SIG-M5 treated with dmso at 0.1 percent for 504 hours (cell line): ENCODE measurements at regions not wholly inside any gene's neighbourhood (a gene's known extent, or its start where the extent isn't known, plus 50 kb on each side); places are given as distances from the start of the nearest gene placed in this dataset.

Experiments
- DNase-seq: peaks from one replicate; lab custom pipeline; 2025; ENCODE audit not compliant: unreplicated experiment; lab: John Stamatoyannopoulos, UW

GRCh38 chr11:13062115-13062514, 53.0 kb downstream of the RASSF10 start:
- no peak for DNase-seq

DNA sequence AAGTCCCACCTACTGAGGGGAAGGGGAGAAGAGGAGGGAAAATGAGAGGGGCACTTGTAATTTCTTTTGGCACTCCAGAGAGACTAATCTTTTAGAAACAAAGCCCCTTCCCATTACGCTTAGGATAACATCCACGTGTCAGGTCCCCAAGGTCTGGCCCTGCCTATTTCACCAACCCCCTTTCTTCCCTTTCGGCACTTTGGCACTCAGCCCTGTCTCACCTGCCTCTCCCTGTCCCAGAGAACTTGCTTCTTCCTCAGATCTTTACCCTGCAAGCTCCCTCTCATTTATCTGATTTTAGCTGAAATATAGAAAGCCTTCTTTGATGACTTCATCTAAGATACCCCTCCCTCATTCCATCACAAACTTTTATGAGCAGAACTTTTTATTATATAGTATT, 55.5 kb downstream of the RASSF10 start:
- no peak for DNase-seq

GRCh38 chr11:13065200-13065787, 56.2 kb downstream of the RASSF10 start:
- no peak for DNase-seq

GRCh38 chr11:13068211-13068610, 59.1 kb downstream of the RASSF10 start:
- DNase-seq: no peak

- DNase-seq: no peak
Measured at GRCh38 chr11:13073119-13073981, 64.2 kb downstream of the RASSF10 start.

DNA sequence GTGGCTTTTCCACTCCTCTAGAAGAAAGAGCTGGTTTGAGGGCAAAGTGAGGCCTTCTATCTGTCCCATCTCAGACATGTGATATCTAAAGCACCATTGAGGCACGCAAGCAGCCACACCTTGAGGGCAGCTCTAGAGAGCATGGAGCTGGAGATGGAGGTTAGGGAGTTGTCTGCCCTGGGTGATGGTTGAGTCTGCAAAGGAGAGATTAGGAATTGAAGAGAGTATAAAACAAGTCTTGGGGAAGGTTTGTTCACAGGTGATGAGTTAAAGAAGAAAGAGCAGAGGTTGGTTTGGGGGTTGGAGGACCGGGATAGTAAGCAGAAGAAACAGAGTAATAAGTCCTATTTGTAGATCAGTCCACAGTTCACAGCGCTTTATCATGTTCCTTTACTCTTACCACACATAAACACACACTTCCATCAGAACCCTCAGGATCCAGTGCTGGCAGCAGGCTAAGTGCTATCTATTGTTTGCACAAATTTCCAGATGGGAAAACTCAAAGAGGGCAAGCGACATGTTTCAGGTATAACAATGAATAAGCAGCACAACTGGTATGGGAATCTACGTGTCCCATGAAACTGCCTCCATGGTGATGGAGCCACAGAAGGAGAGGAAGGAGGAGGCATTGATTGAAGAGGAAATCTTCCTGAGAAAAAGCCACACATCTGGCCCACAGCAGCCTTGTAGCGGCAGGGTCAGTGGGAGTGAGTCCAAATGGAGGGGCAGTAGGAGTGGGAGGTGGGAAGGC, 65.8 kb downstream of the RASSF10 start:
- no peak for DNase-seq

DNA sequence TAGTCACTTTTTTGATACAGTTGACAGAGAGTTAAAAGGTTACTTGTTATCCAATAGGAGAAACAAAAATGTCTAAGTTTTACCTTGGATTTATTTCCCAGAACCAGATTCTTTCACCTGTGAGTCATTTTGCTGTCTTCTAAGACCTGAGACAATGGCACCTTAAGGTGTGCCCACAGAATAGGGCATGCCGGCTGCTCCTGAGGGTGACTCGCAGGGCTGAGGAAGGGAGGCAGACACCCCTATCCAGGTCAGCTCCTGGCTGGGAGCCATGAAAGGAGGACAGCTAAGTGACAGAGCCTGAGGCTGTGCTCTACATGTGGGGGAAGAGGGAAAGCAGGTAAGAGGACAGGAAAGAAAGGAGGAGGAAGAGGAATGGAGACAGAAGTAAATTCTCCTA, 67.8 kb downstream of the RASSF10 start:
- no peak for DNase-seq

- no peak for DNase-seq
Measured at GRCh38 chr11:13080861-13081260, 71.7 kb downstream of the RASSF10 start.

DNA sequence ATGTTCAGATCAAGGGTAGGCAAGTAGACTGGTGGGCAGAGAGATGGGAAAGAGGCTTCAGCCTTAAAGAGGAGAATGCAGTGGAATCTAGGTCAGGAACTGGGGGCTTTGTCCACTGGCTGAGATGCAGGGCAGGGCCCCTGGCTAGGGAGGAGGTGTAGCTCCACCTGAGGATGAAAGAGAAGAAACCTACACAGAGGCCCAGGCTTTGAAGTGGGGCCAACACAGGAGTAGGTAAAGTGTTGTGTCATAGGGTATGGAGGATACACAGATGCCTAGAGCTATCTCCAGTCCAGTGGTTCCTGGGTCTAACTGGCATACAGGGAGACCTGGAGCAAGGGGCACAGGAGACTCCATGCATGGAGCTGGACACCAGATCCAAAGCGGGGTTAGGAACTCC, 73.5 kb downstream of the RASSF10 start:
- no peak for DNase-seq

- no peak for DNase-seq
Measured at GRCh38 chr11:13090228-13090708, 81.2 kb downstream of the RASSF10 start.

DNA sequence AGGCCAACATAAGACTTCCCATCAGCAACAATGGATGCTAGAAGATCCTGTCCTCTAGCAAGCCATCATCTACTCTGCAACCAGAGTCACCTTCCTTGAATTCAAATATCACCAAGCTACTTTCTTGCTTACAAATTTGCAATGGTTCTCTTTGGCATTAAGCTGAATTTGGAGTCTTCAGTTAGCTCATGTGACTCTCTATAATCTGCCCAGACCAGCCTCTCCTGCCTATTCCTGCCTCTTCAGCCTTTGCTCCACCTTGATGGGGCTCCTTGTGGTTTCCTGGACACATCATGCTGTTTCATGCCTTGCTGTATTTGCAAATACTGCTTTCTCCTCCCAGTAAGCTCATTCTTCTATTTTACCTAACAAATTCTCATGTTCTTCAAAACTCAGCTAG, 82.3 kb downstream of the RASSF10 start:
- DNase-seq: no peak

GRCh38 chr11:13091804-13092203, 82.7 kb downstream of the RASSF10 start:
- no peak for DNase-seq

GRCh38 chr11:13094930-13095687, 86.0 kb downstream of the RASSF10 start:
- DNase-seq: no peak

GRCh38 chr11:13098063-13098462, 88.9 kb downstream of the RASSF10 start:
- DNase-seq: no peak

- no peak for DNase-seq
Measured at GRCh38 chr11:13098616-13099289, 89.6 kb downstream of the RASSF10 start.

DNA sequence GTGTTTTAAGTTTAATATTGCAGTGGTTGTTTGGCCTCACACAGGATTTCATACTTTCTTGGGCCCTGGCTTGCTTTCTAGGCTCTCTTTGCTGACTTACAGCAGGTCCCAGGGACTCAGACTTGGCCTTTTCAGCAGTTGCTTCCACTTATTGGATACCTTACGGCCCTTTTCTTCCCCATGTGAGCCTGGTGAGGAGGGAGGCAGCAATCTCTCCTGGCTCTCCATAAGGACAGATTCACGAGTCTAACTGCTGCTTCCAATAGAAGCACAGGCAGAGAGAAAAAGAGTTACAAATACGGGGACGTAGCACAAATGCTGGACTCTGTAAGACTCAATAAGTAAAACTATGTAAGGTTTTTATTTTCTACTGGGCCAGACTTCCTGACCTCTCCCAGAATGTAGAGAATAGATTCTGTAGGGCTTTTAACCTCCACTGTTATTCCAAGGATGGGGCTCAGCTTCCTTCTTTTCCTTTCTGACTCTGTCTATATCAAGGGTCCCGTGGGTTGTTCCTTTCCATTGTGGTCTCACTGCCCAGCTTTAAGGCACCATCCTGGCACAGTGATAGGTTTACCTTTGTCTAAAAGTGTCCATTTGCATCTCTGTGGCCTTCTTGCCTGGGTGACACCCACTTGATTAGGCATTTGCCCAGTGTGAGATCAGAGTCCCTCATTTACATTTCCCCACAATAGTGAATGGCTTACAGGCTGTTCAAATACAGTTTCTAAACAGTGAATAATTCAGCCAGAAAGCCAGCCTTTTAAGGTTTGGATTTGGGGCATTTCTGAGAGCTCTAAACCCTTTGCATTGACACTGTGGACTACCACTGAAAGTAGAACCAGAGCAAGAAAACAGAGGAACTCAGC, 92.8 kb downstream of the RASSF10 start:
- DNase-seq: no peak

DNA sequence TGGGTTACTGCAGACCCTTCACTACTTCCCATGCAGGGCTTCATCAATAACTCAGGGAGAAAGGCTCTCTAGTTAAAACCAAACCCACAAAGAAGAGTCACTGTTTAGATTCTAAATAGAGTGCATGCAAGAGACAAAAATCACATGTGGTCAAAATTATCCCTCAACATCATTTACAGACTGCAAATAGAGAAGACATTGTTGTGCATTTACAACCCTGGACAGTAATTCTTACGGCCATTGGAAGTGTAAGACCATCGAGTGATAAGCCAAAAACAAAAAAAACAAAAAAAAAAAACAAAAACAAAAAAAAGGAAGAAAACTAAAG, 93.4 kb downstream of the RASSF10 start:
- DNase-seq: no peak

- no peak for DNase-seq
Measured at GRCh38 chr11:13102865-13103539, 93.9 kb downstream of the RASSF10 start.

DNA sequence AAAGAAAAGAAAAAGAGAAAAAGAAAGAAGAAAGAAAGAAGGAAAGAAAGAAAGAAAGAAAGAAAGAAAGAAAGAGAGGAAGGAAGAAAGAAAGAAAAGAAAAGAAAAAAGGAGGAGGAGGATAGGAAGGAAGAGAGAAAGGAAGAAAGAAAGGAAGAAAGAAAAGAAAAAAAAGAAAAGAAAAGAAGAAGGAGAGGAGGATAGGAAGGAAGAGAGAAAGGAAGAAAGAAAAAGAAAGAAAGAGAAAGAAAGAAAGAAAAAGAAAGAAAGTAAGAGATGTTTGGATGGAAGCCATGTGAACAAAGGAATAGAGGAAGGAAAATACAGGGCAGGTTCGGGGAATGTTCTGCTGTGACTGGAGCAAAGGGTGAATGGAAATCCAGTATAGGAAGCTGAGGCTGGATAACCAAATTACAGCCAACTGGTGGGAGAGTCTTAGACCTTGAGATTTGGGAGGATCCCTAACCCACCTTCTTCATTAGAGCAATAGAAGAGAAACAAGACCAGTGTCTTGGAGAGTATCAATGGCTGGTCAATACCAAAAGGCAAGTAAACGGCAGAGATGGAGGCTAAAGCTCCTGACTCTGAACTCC, 94.9 kb downstream of the RASSF10 start:
- no peak for DNase-seq
